Activated T-cell treated with anti-CD3 and anti-CD28 coated beads, Interleukin-2, amount 50 U/mL, for 72 hours (primary cell): ENCODE measurements at regions not wholly inside any gene's neighbourhood (a gene's known extent, or its start where the extent isn't known, plus 50 kb on each side); places are given as distances from the start of the nearest gene placed in this dataset.

Experiments
- ATAC-seq, 2 donors: fragments of 150-1000 bp; cut with Tn5 transposase; replicated peaks in 1 of 2; 2 replicates each; pipeline ENCODE4 v1.10.0; 2021; ENCODE audit warnings: moderate library complexity in 2 of 2, mild to moderate bottlenecking in 1 of 2
- DNase-seq, 2 donors: peaks; one replicate each; pipeline ENCODE4 v3.0.0; 2021 to 2022; ENCODE audit warnings: mixed read lengths in 1 of 2
- H3K27ac Mint-ChIP-seq: one replicate; pipeline ENCODE4 v1.8.0; 2022; ENCODE audit warnings: mild to moderate bottlenecking, moderate library complexity, mixed read lengths
- H3K27me3 Mint-ChIP-seq: one replicate; pipeline ENCODE4 v1.8.0; 2022; ENCODE audit warnings: low read depth, mixed read lengths
- H3K36me3 Mint-ChIP-seq, 2 donors: one replicate each; pipeline ENCODE4 v1.8.0; 2022; ENCODE audit warnings: mixed read lengths in 2 of 2, mild to moderate bottlenecking in 1 of 2; ENCODE audit not compliant: insufficient read depth in 2 of 2
- H3K4me1 Mint-ChIP-seq: one replicate; pipeline ENCODE4 v1.8.0; 2022; ENCODE audit warnings: low read depth, mixed read lengths
- H3K4me3 Mint-ChIP-seq, 2 donors: one replicate each; pipeline ENCODE4 v1.8.0; 2022; ENCODE audit warnings: mild to moderate bottlenecking in 2 of 2, mixed read lengths in 2 of 2, moderate library complexity in 2 of 2
- H3K9me3 Mint-ChIP-seq, 2 donors: one replicate each; pipeline ENCODE4 v1.8.0; 2022; ENCODE audit warnings: mixed read lengths in 2 of 2

DNA sequence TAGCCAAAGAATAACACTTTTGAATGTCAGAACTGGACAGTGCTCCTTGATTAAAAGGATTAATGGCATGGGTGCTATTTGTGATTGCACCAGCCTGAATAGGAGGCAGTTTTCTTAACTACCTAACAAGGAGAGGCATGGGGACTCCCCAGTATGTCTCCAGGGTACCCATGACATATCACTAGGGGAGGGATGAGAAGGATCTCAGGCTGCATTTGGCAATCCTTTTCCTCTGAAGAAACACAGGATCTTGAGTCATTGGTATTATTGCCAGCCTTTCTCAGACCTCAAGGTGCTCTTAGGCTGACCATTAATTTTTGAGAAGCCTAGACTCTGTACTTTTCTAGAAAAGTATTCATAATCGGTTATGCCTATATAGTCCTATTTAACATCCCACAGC lies 77.5 kb upstream of the NPVF start:
- Mint-ChIP-seq H3K36me3 (no peaks in the 10 kb centered on the region), H3K9me3 (no peaks in the 10 kb centered on the region), H3K27me3 (peaks cover 10% of the 10 kb centered on the region), H3K27ac (no peak overlapping the region), H3K4me3 (no peak overlapping the region), H3K4me1 (no peaks in the 10 kb centered on the region)
- DNase-seq = no peak
- no peak for ATAC-seq

DNA sequence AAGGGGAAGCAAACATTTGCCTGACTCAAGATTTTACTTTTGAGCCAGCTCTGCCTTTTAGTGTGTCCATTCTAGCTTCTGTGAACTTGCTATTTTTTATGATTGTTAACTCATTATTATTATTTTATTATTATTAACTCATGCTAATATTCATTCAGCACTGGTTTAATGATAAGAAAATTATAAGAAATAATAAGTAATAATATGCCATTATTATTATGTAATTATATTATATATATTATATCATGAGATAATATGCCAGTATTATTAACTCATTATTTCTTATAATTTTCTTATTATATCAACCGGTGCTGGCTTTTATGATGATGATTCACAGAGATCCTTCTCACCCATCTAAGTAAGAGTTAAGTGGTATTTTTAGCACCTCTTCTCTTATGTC lies 79.3 kb upstream of the NPVF start:
- H3K27me3 Mint-ChIP-seq = peaks cover 10% of the 10 kb centered on the region
- H3K4me3 Mint-ChIP-seq = no peak overlapping the region
- H3K27ac Mint-ChIP-seq = no peak overlapping the region
- ATAC-seq = no peak
- no peak for DNase-seq
- H3K36me3 Mint-ChIP-seq = no peaks in the 10 kb centered on the region
- H3K4me1 Mint-ChIP-seq = no peaks in the 10 kb centered on the region
- H3K9me3 Mint-ChIP-seq = no peaks in the 10 kb centered on the region

DNA sequence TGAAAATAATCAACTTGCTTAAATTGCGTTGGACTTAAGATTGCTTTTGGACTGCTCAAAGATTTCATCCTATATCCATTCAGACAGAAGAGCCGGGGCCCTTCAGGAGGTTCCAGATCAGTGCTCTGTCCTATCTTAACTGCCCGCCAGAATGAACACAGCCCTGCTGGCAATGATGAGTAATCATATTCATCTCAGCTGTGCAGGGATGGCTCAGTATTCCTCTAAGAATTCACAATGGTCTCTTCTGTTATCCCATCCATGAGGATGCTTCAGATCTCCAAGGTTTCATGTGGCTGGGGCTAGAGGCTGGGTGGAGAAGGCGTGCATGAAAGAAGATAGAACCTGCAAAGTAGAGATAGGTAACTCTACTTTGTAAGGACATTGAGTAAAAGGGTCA lies 80.0 kb upstream of the NPVF start:
- Mint-ChIP-seq H3K4me3 (no peak overlapping the region), H3K27me3 (peaks cover 8% of the 10 kb centered on the region), H3K27ac (no peak overlapping the region), H3K9me3 (no peaks in the 10 kb centered on the region), H3K36me3 (no peaks in the 10 kb centered on the region), H3K4me1 (no peaks in the 10 kb centered on the region)
- DNase-seq (no peak), ATAC-seq (no peak)

DNA sequence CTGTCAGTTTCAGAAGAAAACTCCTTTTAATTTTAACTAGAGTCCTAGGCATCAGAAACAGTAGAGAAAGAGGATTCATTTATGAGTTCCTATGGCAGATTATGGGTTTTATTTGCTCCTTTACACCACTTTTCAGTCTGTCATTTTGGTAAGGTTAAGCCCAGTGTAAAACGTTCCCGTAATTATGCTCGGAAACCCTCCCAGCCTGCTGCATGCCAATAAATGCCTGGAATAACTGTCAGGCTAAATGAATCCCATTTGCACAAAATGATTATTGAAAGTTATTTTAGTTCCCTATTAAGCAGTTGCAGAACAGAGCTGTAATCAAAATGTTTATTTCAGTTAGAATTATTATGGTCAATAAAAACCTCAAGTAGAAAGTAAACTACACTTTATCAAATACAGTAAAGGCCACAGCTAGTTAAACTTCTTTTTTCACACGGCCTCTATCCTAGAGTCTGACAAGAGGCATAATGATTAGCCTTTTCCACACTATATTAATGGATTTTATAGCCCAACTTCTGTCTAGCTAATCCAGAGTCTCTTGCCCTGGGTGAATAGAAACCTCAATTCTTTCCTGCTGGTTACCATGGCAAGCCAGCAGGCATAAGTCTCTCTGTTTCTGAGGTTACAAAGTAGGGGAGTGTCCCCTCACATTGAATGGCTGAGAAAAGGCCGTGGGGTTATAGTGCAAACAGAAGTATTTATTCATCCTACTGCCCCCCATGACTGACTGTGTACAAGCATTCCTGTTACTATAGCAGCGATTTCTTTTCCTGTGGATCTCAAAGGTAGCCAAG lies 80.8 kb upstream of the NPVF start:
- Mint-ChIP-seq H3K9me3 (no peaks in the 10 kb centered on the region), H3K27ac (no peak overlapping the region), H3K27me3 (no peaks in the 10 kb centered on the region), H3K36me3 (no peaks in the 10 kb centered on the region), H3K4me3 (no peak overlapping the region), H3K4me1 (no peaks in the 10 kb centered on the region)
- DNase-seq (no peak), ATAC-seq (no peak)

DNA sequence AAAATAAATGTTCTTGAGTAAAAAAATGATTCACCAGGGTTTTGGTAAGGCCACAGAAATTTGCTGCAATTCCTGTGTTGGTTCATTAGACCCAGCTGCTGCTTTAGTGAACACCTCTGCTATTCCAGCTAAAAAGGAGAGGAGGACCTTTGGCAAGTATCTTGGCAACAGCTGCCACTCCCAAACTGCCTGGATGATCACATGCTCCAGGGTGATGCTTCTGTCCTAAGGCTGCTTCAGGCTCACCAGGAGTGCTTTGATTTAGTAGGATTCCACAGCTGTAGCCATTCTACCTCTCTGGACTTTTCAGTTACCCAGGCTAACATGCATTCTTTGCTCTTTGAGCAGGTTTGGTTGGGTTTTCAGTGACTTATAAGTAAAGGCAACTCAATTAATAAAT lies 82.6 kb upstream of the NPVF start:
- H3K27ac Mint-ChIP-seq = no peak overlapping the region
- no peaks in the 10 kb centered on the region for H3K27me3 Mint-ChIP-seq
- ATAC-seq = no peak
- H3K4me3 Mint-ChIP-seq = no peak overlapping the region
- H3K4me1 Mint-ChIP-seq = no peaks in the 10 kb centered on the region
- no peaks in the 10 kb centered on the region for H3K36me3 Mint-ChIP-seq
- DNase-seq = no peak
- no peaks in the 10 kb centered on the region for H3K9me3 Mint-ChIP-seq

DNA sequence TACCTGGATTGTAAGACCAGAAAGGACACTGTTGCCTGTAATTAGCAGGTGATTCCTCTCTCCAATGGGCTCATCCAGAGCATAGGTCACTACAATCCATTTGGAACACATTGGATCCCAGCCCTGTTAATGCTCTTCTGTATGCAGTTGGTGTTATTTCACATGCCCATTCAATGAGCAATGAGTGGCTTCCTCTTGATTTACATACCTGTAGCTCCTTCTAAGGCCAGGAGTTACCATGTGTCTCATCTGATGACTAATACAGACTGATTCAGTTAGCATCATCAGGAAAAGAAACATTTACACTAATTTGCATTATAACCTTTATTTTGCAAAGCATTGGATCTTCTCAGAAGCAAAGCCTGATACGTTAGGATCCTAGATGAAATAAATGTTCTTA lies 83.1 kb upstream of the NPVF start:
- H3K27ac Mint-ChIP-seq = no peak overlapping the region
- no peaks in the 10 kb centered on the region for H3K27me3 Mint-ChIP-seq
- H3K4me1 Mint-ChIP-seq = no peaks in the 10 kb centered on the region
- ATAC-seq (peak; percentile 39 to 49), DNase-seq (no peak)
- H3K4me3 Mint-ChIP-seq = no peak overlapping the region
- no peaks in the 10 kb centered on the region for H3K9me3 Mint-ChIP-seq
- no peaks in the 10 kb centered on the region for H3K36me3 Mint-ChIP-seq

DNA sequence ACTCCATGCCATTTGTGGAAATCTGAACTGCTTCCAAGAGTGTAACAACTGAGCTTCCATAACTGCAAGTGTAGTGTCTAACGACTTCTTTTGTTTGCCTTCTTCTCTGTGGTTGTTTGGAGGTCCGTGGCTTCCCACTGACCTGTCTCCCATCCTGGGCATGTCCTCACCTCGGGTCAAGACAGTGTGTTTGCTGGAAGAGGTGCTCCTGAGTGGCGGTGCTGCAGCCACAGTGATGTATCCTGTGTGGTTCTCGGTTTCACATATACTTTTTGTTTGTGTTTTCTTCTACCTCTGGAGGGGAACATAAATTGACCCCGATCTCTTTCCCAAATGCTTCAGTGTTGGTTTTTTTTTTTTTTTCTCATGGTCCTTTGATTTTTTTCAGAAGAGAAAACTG lies 84.7 kb upstream of the NPVF start:
- no peaks in the 10 kb centered on the region for H3K36me3 Mint-ChIP-seq
- no peaks in the 10 kb centered on the region for H3K9me3 Mint-ChIP-seq
- no peak overlapping the region for H3K27ac Mint-ChIP-seq
- no peaks in the 10 kb centered on the region for H3K4me1 Mint-ChIP-seq
- DNase-seq (no peak), ATAC-seq (no peak)
- H3K4me3 Mint-ChIP-seq = no peak overlapping the region
- no peaks in the 10 kb centered on the region for H3K27me3 Mint-ChIP-seq

DNA sequence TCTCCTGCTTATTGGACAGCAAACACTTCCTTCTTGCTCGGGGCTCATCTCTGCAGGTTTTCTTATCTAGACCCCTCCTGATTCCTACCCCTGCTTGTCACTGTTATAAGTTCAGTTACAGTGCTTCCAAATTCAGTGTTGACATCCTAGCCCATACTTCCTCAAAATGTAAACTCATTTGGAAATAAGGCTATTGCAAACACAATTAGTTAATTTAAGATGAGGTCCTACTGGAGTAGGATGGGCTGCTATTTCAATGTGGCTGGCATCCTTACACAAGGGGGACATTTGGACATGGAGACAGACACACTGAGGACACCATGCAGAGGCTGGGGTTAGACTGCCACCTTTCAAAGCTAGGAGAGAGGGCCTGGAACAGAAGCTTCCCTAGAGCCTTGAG lies 85.2 kb upstream of the NPVF start:
- ATAC-seq (no peak), DNase-seq (no peak)
- H3K36me3 Mint-ChIP-seq = no peaks in the 10 kb centered on the region
- H3K4me1 Mint-ChIP-seq = no peaks in the 10 kb centered on the region
- no peaks in the 10 kb centered on the region for H3K27me3 Mint-ChIP-seq
- no peak overlapping the region for H3K4me3 Mint-ChIP-seq
- H3K9me3 Mint-ChIP-seq = no peaks in the 10 kb centered on the region
- no peak overlapping the region for H3K27ac Mint-ChIP-seq

DNA sequence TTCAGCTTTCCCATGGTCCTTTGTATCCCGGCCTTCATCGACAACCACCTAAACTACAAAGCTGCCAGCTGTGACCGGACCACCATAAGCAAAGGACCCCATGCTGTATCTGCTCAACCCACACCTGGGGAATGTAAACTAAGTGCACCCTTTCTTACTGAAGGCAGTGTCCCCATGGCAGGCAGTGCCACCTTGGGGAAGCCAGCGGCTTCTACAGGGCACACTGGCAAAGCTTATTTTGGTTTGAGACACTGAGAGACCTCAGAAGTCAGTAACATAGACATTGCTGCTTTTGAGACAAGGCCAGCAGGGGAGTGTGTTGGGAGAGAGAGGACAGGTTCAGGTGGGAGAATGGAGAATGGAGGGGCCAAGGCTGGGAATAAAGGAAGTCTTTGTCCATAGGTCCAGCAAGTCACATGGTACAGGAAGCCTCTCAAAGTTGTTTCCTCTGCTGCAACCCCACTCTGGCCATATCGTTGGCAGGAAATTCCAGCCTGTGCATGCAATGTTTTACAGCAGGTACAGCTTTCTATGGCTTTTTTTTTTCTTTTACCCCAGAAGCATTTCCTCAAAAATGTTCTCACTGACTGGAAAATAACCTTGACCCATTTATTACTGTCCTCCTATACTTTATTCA lies 85.9 kb upstream of the NPVF start:
- ATAC-seq (no peak), DNase-seq (no peak)
- no peaks in the 10 kb centered on the region for H3K27me3 Mint-ChIP-seq
- H3K4me1 Mint-ChIP-seq = no peaks in the 10 kb centered on the region
- no peak overlapping the region for H3K27ac Mint-ChIP-seq
- no peaks in the 10 kb centered on the region for H3K9me3 Mint-ChIP-seq
- H3K4me3 Mint-ChIP-seq = no peak overlapping the region
- no peaks in the 10 kb centered on the region for H3K36me3 Mint-ChIP-seq

DNA sequence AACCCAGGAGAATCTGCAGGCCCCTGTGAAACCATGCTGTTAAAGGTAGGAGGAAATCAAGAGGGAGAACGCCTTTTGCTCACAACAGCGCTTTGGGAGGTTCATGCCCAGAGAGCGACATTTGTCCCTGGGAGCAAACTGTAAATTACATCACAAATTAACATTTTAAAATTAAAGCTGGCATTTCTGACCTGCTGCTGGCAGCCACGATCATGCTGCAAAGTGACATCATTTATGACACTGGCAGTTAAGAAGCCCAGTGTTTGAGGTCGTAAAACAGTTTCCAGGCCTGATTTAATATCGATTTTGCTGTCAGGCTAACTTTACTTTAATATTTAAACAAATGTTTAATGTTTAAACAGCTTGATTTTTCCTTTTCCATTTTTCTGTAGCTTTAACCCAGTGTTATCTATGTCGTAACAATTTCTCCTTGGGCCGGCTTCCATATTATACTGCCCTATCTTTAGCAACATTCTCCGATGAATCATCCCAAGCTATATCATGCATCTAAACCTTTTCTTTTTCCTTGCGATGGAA lies 86.5 kb upstream of the NPVF start:
- no peak for ATAC-seq
- H3K27ac Mint-ChIP-seq = no peak overlapping the region
- H3K9me3 Mint-ChIP-seq = no peaks in the 10 kb centered on the region
- DNase-seq = no peak
- H3K27me3 Mint-ChIP-seq = no peaks in the 10 kb centered on the region
- H3K4me1 Mint-ChIP-seq = no peaks in the 10 kb centered on the region
- no peak overlapping the region for H3K4me3 Mint-ChIP-seq
- H3K36me3 Mint-ChIP-seq = no peaks in the 10 kb centered on the region

DNA sequence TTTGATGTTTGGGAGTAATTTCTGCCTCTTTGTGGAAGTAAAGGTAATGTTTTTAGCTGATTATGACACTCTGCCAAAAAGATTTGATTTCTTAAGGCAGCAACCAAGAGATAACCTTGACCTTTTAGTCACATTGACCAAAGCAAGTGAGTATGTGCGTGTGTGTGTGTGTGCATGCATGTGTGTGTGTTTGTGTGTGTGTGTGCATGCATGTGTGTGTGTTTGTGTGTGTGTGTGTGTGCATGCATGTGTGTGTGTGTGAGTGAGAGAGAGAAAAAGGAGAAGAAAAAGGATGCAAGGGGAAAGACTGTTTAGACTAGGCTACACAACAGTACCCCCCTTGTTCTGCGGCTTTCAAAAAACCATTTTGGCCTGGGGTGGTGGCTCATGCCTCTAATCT lies 88.1 kb upstream of the NPVF start:
- H3K27me3 Mint-ChIP-seq = no peaks in the 10 kb centered on the region
- no peak for DNase-seq
- H3K4me1 Mint-ChIP-seq = no peaks in the 10 kb centered on the region
- H3K36me3 Mint-ChIP-seq = no peaks in the 10 kb centered on the region
- H3K9me3 Mint-ChIP-seq = no peaks in the 10 kb centered on the region
- ATAC-seq = no peak
- no peak overlapping the region for H3K27ac Mint-ChIP-seq
- no peak overlapping the region for H3K4me3 Mint-ChIP-seq

DNA sequence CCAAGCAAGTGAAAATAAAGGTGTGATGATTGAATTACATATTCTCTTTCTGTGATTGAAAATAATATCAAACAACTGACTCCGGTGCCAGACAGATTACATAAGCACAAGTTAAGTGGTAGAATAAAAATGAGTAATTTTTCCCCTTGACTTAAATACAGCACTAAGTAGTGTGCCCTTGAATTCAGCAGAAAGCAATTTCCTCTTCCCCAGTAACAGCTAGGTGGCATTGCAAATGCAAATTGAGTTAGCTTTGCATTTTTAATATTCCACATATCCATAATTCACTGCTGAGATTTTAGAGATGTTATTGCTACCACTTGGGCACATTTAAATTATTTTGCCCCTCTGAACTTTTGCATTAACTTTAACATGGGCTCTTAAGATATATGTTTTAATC lies 89.8 kb upstream of the NPVF start:
- no peak for DNase-seq
- Mint-ChIP-seq H3K36me3 (no peaks in the 10 kb centered on the region), H3K4me1 (no peaks in the 10 kb centered on the region), H3K4me3 (no peak overlapping the region), H3K9me3 (no peaks in the 10 kb centered on the region), H3K27me3 (peaks cover 5% of the 10 kb centered on the region), H3K27ac (no peak overlapping the region)
- ATAC-seq = no peak

DNA sequence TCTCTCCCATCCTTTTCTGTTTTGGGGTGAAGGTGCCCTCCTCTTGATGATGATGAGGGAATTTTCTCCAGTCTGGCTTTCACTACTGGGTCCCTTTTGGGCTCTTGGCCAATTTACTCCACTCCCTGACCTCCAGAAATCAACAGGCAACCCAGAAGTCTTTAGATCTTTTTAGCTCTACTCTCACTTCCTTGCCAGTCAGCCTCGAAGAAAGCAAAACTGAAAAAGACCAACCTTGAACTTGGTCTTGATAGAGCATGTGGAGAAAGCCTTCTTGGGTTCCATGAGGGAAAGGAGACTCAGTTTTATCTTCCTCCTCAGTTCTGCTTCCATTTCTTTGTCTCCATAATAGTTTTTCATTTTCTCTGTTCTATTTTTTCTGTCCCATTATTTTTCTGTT lies 91.4 kb upstream of the NPVF start:
- H3K36me3 Mint-ChIP-seq = no peaks in the 10 kb centered on the region
- H3K27me3 Mint-ChIP-seq = peaks cover 15% of the 10 kb centered on the region
- no peaks in the 10 kb centered on the region for H3K4me1 Mint-ChIP-seq
- peak overlapping the region; percentile 27 for H3K27ac Mint-ChIP-seq
- no peak for DNase-seq
- no peak for ATAC-seq
- no peaks in the 10 kb centered on the region for H3K9me3 Mint-ChIP-seq
- no peak overlapping the region for H3K4me3 Mint-ChIP-seq

DNA sequence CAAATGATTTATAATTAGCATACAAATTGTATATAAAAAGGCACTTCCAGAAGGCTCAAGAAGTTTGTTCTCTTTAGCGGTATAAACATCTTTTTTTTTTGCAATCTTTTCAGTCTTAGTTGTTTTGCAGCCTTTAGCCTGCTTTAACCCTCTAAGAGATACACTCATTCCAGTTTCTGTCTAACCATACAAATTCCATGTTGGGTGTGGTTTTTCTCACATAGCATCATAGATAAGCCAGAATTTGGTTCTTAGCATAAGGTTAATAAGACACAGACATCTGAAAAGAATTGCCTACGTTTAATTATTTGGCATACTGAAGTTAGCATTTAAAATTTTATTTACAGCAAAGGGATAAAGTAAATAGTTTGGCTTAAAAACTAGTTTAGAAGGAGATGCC lies 92.5 kb upstream of the NPVF start:
- Mint-ChIP-seq H3K27ac (no peak overlapping the region), H3K36me3 (no peaks in the 10 kb centered on the region), H3K27me3 (peaks cover 15% of the 10 kb centered on the region), H3K9me3 (no peaks in the 10 kb centered on the region), H3K4me3 (no peak overlapping the region), H3K4me1 (no peaks in the 10 kb centered on the region)
- no peak for DNase-seq
- ATAC-seq = no peak
